Adrenal gland (tissue), 5 donors: ENCODE measurements at regions not wholly inside any gene's neighbourhood (a gene's known extent, or its start where the extent isn't known, plus 50 kb on each side); places are given as distances from the start of the nearest gene placed in this dataset.

Source experiments
- CTCF ChIP-seq, 6 experiments: fragments of 450-650 bp in 4 of 6; fragments of 200-600 bp in 2 of 6; sonication (generic) in 1 of 6; IDR thresholded peaks; 1 replicate in 5 of 6; 2 replicates in 1 of 6; pipeline versions ENCODE4 v1.5.1 to v1.8.0; 2016 to 2021; ENCODE audit warnings: antibody characterized with exemption in 6 of 6, mild to moderate bottlenecking in 2 of 6, moderate library complexity in 1 of 6
- POLR2A ChIP-seq, 2 donors: fragments of 450-650 bp; IDR thresholded peaks; one replicate each; pipeline ENCODE4 v1.6.1; 2017; ENCODE audit warnings: antibody characterized with exemption in 2 of 2, mild to moderate bottlenecking in 2 of 2, moderate library complexity in 1 of 2
- donor health status: DM: no; HTN: no; CAD: no.

DNA sequence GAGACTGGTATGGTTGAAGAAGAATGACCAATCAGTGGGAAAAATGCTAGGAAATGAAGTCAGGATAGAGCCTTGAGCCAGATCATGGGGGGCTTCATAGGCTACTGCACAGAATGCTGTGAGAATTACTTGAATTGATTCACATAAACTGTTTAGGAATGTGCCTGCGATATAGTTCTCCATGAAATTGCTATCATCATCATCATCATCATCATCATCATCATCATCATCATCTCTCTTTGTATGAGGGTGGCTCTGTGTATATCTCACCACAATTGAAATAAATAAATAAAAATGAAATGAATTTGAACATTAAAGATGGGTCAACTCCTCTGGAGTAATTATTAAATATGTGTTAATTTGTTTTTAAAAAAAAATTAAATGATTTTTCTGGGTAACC is 148.6 kb upstream of the LEF1 start:
- TF ChIP-seq CTCF (IDR thresholded peaks at IDR 0.05): no peak
- no peak for TF ChIP-seq POLR2A (IDR thresholded peaks at IDR 0.05)
